Mesothelial cell of epicardium (in vitro differentiated cells): ENCODE measurements at regions not wholly inside any gene's neighbourhood (a gene's known extent, or its start where the extent isn't known, plus 50 kb on each side); places are given as distances from the start of the nearest gene placed in this dataset.

Experiments
- DNase-seq, 2 experiments: peaks; one replicate each; pipeline ENCODE4 v3.0.0; 2021; ENCODE audit warnings: low spot score in 2 of 2; ENCODE audit not compliant: unreplicated experiment in 2 of 2
- H3K27ac Mint-ChIP-seq: 2 replicates; pipeline ENCODE4 v1.8.0; 2021; ENCODE audit warnings: mixed read lengths
- H3K27me3 Mint-ChIP-seq: 2 replicates; pipeline ENCODE4 v1.8.0; 2021; ENCODE audit warnings: low read depth, mixed read lengths
- H3K36me3 Mint-ChIP-seq: 2 replicates; pipeline ENCODE4 v1.8.0; 2021; ENCODE audit warnings: mixed read lengths
- H3K4me1 Mint-ChIP-seq: 2 replicates; pipeline ENCODE4 v1.8.0; 2021; ENCODE audit warnings: mixed read lengths
- H3K4me3 Mint-ChIP-seq: 2 replicates; pipeline ENCODE4 v1.8.0; 2021; ENCODE audit warnings: mild to moderate bottlenecking, moderate library complexity, mixed read lengths
- H3K9me3 Mint-ChIP-seq: 2 replicates; pipeline ENCODE4 v1.8.0; 2021; ENCODE audit warnings: mixed read lengths
- TF ChIP-seq, protein P1 (sequence below): fragments of 200-600 bp; sonication (generic); IDR thresholded peaks from one replicate; pipeline ENCODE4 v1.5.0; 2021; ENCODE audit warnings: antibody characterized with exemption; ENCODE audit not compliant: unreplicated experiment

DNA sequence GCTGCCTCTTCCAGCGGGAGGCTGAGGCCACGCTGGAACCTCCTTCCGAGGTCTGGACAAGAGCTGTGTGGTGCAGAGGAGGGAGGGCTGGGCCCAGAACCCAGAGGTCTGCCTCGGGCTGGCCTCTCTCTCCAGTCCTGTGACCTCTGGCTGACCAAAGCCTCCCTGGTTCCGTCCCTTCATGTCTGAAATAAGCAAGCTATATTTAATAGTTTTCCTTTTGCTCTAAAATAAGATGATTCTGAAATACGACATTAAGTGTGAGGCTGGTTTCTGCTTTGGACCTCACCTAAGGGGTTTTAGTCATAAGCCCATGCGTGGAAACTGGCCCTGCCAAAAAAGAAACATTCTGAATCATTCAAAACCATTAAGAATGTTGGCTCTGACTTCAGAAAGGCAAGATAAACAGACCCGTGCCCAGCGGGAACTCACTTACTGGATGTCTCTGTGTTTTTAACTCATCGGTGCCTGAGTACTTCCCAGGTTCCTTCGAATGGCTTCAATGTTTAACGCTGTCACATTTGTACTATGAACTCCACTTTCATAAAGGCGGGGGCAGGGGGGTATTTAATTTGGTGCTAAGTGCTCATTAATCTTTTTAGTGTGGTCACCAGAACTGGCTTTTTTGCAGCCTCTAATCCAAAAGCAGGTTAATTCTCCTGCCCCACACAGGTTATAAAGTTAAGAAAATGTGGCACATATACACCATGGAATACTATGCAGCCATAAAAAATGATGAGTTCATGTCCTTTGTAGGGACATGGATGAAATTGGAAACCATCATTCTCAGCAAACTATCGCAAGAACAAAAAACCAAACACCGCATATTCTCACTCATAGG is 157.5 kb upstream of the KLF14 start:
- Mint-ChIP-seq H3K4me3 (no peak overlapping the region), H3K4me1 (peaks cover 4% of the 10 kb centered on the region), H3K9me3 (no peaks in the 10 kb centered on the region), H3K27ac (no peak overlapping the region), H3K27me3 (no peaks in the 10 kb centered on the region), H3K36me3 (no peaks in the 10 kb centered on the region)
- no peak for DNase-seq
- TF ChIP-seq, protein P1, sequence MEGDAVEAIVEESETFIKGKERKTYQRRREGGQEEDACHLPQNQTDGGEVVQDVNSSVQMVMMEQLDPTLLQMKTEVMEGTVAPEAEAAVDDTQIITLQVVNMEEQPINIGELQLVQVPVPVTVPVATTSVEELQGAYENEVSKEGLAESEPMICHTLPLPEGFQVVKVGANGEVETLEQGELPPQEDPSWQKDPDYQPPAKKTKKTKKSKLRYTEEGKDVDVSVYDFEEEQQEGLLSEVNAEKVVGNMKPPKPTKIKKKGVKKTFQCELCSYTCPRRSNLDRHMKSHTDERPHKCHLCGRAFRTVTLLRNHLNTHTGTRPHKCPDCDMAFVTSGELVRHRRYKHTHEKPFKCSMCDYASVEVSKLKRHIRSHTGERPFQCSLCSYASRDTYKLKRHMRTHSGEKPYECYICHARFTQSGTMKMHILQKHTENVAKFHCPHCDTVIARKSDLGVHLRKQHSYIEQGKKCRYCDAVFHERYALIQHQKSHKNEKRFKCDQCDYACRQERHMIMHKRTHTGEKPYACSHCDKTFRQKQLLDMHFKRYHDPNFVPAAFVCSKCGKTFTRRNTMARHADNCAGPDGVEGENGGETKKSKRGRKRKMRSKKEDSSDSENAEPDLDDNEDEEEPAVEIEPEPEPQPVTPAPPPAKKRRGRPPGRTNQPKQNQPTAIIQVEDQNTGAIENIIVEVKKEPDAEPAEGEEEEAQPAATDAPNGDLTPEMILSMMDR: no peak

DNA sequence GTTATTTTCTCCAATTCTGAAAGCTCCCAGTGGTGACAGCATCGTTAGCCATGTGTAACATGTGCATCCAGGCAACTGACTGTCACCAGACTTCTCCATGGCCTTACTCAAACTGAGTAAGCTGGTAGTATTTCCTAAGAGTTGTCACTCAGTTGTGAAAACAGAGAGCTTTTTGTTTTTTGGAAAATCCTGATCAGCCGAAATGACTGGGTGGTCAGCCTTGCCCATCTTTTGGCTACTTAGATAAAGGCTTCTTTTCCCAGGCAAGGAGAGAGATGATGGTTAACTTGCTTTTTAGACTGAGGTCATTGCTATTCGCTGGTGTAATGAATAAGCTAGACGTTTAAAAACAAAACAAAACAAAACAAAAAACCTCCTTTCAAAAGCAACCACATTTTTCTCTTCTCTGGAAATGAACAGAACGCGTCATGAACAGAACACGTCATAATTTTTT is 159.5 kb upstream of the KLF14 start:
- TF ChIP-seq, protein P1: no peak
- DNase-seq: no peak
- Mint-ChIP-seq H3K9me3 (no peaks in the 10 kb centered on the region), H3K27ac (no peak overlapping the region), H3K4me3 (no peak overlapping the region), H3K27me3 (no peaks in the 10 kb centered on the region), H3K4me1 (peaks cover 3% of the 10 kb centered on the region), H3K36me3 (peaks cover 3% of the 10 kb centered on the region)

GRCh38 chr7:130894146-130894908 is 160.3 kb upstream of the KLF14 start:
- Mint-ChIP-seq H3K36me3 (peaks cover 3% of the 10 kb centered on the region), H3K9me3 (peaks cover 4% of the 10 kb centered on the region), H3K4me1 (peaks cover 3% of the 10 kb centered on the region), H3K4me3 (no peak overlapping the region), H3K27me3 (no peaks in the 10 kb centered on the region), H3K27ac (no peak overlapping the region)
- no peak for DNase-seq
- TF ChIP-seq, protein P1: no peak

- no peaks in the 10 kb centered on the region for H3K27me3 Mint-ChIP-seq
- DNase-seq: no peak
- peaks cover 3% of the 10 kb centered on the region for H3K4me1 Mint-ChIP-seq
- H3K27ac Mint-ChIP-seq: no peak overlapping the region
- peaks cover 4% of the 10 kb centered on the region for H3K9me3 Mint-ChIP-seq
- TF ChIP-seq, protein P1: no peak
- H3K36me3 Mint-ChIP-seq: peaks cover 3% of the 10 kb centered on the region
- H3K4me3 Mint-ChIP-seq: no peak overlapping the region
Measured at GRCh38 chr7:130894909-130895750, 161.1 kb upstream of the KLF14 start.

DNA sequence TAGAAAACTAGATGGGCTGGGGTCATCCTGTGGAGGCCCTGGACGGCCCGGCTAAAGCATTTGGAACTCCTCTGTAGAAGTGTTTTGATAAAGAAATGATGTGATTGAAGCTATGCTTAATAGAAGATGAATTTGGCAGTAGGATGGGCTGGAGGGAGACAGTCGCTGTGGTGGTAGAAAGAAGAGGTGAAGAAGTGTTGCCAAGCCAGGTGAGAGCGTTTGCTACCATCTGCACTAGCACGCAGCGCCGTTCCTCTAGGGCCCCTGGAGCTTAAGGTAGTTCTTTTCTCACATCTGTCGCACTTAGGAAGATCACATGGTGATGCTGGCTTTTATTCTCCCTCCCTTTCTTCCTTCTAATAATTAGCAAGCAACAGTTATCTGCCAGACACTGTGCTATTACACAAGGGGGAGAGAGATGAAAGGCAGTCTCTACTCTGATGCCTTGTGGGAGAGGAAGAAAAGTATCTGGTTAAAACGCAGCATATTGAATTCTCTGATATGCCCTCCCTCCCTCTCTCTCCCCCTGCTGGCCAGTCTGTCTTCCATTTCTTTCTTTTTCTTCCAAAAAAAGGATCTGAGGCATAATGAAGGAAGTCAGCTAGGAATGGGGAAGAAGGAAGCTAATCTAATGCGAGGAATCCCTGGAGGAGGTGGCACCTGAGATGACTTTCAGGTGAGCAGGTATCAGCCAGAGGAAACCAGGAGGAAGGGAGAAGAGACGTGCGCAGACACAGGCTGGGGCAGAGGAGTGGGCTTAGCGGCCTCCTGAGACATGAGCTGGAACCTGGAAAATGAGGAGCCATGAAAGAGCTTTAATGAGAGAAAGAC is 162.3 kb upstream of the KLF14 start:
- H3K9me3 Mint-ChIP-seq: peaks cover 4% of the 10 kb centered on the region

More for the DNA sequence above, 162.3 kb upstream of the KLF14 start:
- H3K4me1 Mint-ChIP-seq: peaks cover 10% of the 10 kb centered on the region
- H3K27me3 Mint-ChIP-seq: peaks cover 2% of the 10 kb centered on the region
- DNase-seq: no peak
- H3K36me3 Mint-ChIP-seq: peaks cover 3% of the 10 kb centered on the region
- TF ChIP-seq, protein P1: no peak
- no peak overlapping the region for H3K4me3 Mint-ChIP-seq
- no peak overlapping the region for H3K27ac Mint-ChIP-seq
